Thyroid gland (tissue), 4 donors: ENCODE measurements at regions not wholly inside any gene's neighbourhood (a gene's known extent, or its start where the extent isn't known, plus 50 kb on each side); places are given as distances from the start of the nearest gene placed in this dataset.

Experiments
- DNase-seq, 2 donors: peaks; one replicate each; pipeline ENCODE4 v3.0.0-alpha.2; 2019
- H3K27ac ChIP-seq, 3 donors: fragments of 200-600 bp; sonication (generic); 1 replicate in 2 of 3; 2 replicates in 1 of 3; pipeline ENCODE4 v1.5.1; 2016 to 2019; ENCODE audit warnings: mild to moderate bottlenecking in 1 of 3, moderate library complexity in 1 of 3
- H3K27me3 ChIP-seq: fragments of 200-600 bp; sonication (generic); one replicate; pipeline ENCODE4 v1.5.1; 2019
- H3K36me3 ChIP-seq, 2 donors: fragments of 200-600 bp; sonication (generic); one replicate each; pipeline ENCODE4 v1.5.1; 2016 to 2019
- H3K4me1 ChIP-seq, 2 donors: fragments of 200-600 bp; sonication (generic); one replicate each; pipeline ENCODE4 v1.5.1; 2017 to 2019
- H3K4me3 ChIP-seq, 3 donors: fragments of 200-600 bp; sonication (generic); replicated peaks in 1 of 3; 1 replicate in 2 of 3; 2 replicates in 1 of 3; pipeline ENCODE4 v1.5.1; 2016; ENCODE audit warnings: mild to moderate bottlenecking in 1 of 3
- H3K9me3 ChIP-seq: fragments of 200-600 bp; sonication (generic); one replicate; pipeline ENCODE4 v1.5.1; 2017
- POLR2A ChIP-seq, 2 donors: fragments of 450-650 bp; IDR thresholded peaks; one replicate each; pipeline ENCODE4 v1.6.1; 2017; ENCODE audit warnings: antibody characterized with exemption in 2 of 2, mild to moderate bottlenecking in 2 of 2, moderate library complexity in 1 of 2
- WGBS, 2 donors: methylation state at CpG; one replicate each; pipeline ENCODE4 v1.1.5; 2017; 5-methylcytosine and 5-hydroxymethylcytosine counted together
- intact Hi-C: fragments of 100-400 bp; cut with DNase I; formaldehyde crosslinking; loops from one replicate; pipeline ENCODE4 v1.15.1; 2023
- TF ChIP-seq, protein P1 (sequence below), 6 experiments: fragments of 200-600 bp in 3 of 6; fragments of 450-650 bp in 3 of 6; sonication (generic) in 3 of 6; IDR thresholded peaks; one replicate each; pipeline ENCODE4 v1.5.1; 2016 to 2019; ENCODE audit warnings: antibody characterized with exemption in 6 of 6, mild to moderate bottlenecking in 2 of 6, inconsistent platforms in 1 of 6, moderate library complexity in 1 of 6

DNA sequence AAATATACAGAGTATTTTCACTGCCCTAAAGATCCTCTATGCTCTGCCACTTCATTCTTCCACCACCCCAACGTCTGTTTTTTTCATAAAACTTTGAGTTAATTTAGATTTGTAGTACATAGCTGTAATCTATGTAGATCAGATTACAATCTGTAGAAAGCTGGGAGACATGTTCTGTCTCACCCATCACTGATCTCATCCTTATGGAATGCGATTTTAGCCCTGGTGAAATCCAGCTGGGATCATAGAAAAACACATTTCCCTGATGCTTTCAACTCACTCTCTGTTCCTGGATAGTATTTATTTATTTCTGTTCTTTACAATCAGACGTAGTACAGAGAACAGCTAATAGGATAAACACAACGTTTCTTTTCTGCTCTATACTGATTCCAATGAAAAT is 521.0 kb downstream of the KIF20B start:
- TF ChIP-seq POLR2A (IDR thresholded peaks at IDR 0.05) = no peak
- TF ChIP-seq, protein P1, sequence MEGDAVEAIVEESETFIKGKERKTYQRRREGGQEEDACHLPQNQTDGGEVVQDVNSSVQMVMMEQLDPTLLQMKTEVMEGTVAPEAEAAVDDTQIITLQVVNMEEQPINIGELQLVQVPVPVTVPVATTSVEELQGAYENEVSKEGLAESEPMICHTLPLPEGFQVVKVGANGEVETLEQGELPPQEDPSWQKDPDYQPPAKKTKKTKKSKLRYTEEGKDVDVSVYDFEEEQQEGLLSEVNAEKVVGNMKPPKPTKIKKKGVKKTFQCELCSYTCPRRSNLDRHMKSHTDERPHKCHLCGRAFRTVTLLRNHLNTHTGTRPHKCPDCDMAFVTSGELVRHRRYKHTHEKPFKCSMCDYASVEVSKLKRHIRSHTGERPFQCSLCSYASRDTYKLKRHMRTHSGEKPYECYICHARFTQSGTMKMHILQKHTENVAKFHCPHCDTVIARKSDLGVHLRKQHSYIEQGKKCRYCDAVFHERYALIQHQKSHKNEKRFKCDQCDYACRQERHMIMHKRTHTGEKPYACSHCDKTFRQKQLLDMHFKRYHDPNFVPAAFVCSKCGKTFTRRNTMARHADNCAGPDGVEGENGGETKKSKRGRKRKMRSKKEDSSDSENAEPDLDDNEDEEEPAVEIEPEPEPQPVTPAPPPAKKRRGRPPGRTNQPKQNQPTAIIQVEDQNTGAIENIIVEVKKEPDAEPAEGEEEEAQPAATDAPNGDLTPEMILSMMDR (IDR thresholded peaks at IDR 0.05) = no peak
- Histone ChIP-seq H3K4me3 (no peak overlapping the region), H3K36me3 (no peaks in the 10 kb centered on the region), H3K27me3 (no peaks in the 10 kb centered on the region), H3K9me3 (no peaks in the 10 kb centered on the region), H3K27ac (no peak overlapping the region), H3K4me1 (no peaks in the 10 kb centered on the region)
- intact Hi-C loops = no loop called here
- WGBS, 2 donors = 56 to 62% methylated on average over 4 of the region's 4 CpGs
- DNase-seq = no peak

DNA sequence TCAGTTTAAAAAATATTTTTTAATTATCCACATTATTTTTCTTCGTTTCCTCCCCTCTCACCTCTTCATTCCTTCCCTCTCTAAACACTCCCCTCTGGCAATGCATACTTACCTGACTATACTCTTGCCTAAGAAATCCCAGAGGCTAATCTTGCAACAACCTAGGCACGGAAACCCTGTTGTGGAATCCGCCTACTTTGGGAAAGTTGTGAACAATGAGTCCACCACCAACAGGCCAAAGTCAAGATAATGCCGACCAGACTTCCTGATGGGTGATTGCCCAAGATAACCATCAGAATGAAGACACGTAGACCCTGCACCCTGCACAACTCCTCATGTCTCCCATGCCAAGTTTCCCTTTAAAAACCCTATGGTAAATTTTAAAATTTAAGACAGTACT is 521.5 kb downstream of the KIF20B start:
- no peak overlapping the region for H3K4me3 ChIP-seq
- WGBS, 2 donors = 80% methylated on average over 5 of the region's 5 CpGs
- H3K27me3 ChIP-seq = no peaks in the 10 kb centered on the region
- no peak for TF ChIP-seq POLR2A (IDR thresholded peaks at IDR 0.05)
- TF ChIP-seq, protein P1 (IDR thresholded peaks at IDR 0.05) = no peak
- intact Hi-C loops = no loop called here
- no peak overlapping the region for H3K27ac ChIP-seq
- no peaks in the 10 kb centered on the region for H3K36me3 ChIP-seq
- no peak for DNase-seq
- H3K4me1 ChIP-seq = no peaks in the 10 kb centered on the region
- H3K9me3 ChIP-seq = no peaks in the 10 kb centered on the region

DNA sequence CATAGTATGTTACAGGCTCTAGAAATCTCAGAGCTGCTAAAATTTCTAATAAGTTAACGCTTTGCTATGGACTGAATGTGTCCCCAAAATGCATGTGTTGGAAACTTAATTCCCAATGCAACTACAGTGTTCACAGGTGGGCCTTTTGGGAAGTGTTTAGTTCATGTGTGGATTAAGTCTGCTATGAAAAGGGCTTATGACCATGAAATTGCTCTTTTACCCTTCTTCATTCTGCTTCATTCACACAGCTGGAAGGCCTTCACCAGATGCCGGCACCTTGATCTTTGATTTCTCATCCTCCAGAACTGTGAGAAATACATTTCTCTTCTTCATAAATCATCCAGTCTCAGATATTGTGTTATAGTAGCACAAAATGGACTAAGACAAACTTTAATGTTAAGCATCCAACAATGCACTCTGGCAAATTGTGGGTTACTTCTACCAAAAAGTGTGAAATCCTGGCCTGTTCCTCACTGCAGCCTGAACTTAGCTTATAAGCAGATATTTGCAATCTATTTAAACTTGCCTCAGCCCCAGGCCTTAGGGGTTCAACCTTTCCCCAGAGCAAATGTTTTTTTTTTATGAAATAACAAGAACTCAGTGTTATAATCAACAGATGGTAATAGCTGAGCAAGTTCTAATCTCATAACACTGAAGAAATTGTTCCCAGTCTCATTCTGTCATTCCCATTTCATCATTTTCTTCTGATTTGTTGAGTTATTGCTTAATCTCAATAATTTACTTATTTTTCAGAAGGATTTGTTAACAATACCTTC is 523.6 kb downstream of the KIF20B start:
- Histone ChIP-seq H3K36me3 (no peaks in the 10 kb centered on the region), H3K27me3 (no peaks in the 10 kb centered on the region), H3K9me3 (no peaks in the 10 kb centered on the region), H3K4me1 (no peaks in the 10 kb centered on the region), H3K27ac (no peak overlapping the region), H3K4me3 (no peak overlapping the region)
- DNase-seq = no peak
- WGBS, 2 donors = 98% methylated on average over 2 of the region's 2 CpGs
- TF ChIP-seq, protein P1 (IDR thresholded peaks at IDR 0.05) = no peak
- no peak for TF ChIP-seq POLR2A (IDR thresholded peaks at IDR 0.05)
- intact Hi-C loops = no loop called here

- TF ChIP-seq, protein P1 (IDR thresholded peaks at IDR 0.05) = no peak
- TF ChIP-seq POLR2A (IDR thresholded peaks at IDR 0.05) = no peak
- WGBS, 2 donors = 86 to 92% methylated on average over 3 of the region's 3 CpGs
- Histone ChIP-seq H3K4me3 (no peak overlapping the region), H3K27me3 (no peaks in the 10 kb centered on the region), H3K9me3 (no peaks in the 10 kb centered on the region), H3K36me3 (no peaks in the 10 kb centered on the region), H3K4me1 (no peaks in the 10 kb centered on the region), H3K27ac (no peak overlapping the region)
- intact Hi-C loops = no loop called here
- no peak for DNase-seq
Observed at GRCh38 chr10:90226517-90226916, 525.1 kb downstream of the KIF20B start.

GRCh38 chr10:90227217-90227656 is 525.8 kb downstream of the KIF20B start:
- Histone ChIP-seq H3K27ac (no peak overlapping the region), H3K27me3 (no peaks in the 10 kb centered on the region), H3K36me3 (no peaks in the 10 kb centered on the region), H3K4me1 (no peaks in the 10 kb centered on the region), H3K4me3 (no peak overlapping the region), H3K9me3 (no peaks in the 10 kb centered on the region)
- intact Hi-C loops = no loop called here
- no peak for DNase-seq
- WGBS, 2 donors = 78 to 81% methylated on average over 2 of the region's 2 CpGs
- no peak for TF ChIP-seq POLR2A (IDR thresholded peaks at IDR 0.05)
